Uterus (tissue), 3 donors: ENCODE measurements at regions not wholly inside any gene's neighbourhood (a gene's known extent, or its start where the extent isn't known, plus 50 kb on each side); places are given as distances from the start of the nearest gene placed in this dataset.

Experiments used
- DNase-seq, 2 donors: peaks; one replicate each; pipeline ENCODE4 v3.0.0-alpha.2; 2019 to 2020
- H3K27ac ChIP-seq, 2 donors: fragments of 200-600 bp; sonication (generic); 1 replicate in 1 of 2; 2 replicates in 1 of 2; pipeline ENCODE4 v1.5.1; 2016 to 2018
- H3K27me3 ChIP-seq, 2 donors: fragments of 200-600 bp; sonication (generic); one replicate each; pipeline ENCODE4 v1.5.1; 2018 to 2019; ENCODE audit warnings: control low read depth in 1 of 2
- H3K36me3 ChIP-seq, 2 donors: fragments of 200-600 bp; sonication (generic); one replicate each; pipeline ENCODE4 v1.5.1; 2019; ENCODE audit warnings: control low read depth in 1 of 2
- H3K4me1 ChIP-seq, 2 donors: fragments of 200-600 bp; sonication (generic); one replicate each; pipeline ENCODE4 v1.5.1; 2018 to 2019; ENCODE audit warnings: control low read depth in 1 of 2
- H3K4me3 ChIP-seq, 2 donors: fragments of 200-600 bp; sonication (generic); 1 replicate in 1 of 2; 2 replicates in 1 of 2; pipeline ENCODE4 v1.5.1; 2018 to 2019; ENCODE audit warnings: mild to moderate bottlenecking in 1 of 2
- H3K9me3 ChIP-seq, 2 donors: fragments of 200-600 bp; sonication (generic); one replicate each; pipeline ENCODE4 v1.5.1; 2019; ENCODE audit warnings: control low read depth in 1 of 2
- CTCF ChIP-seq, 4 experiments: fragments of 200-600 bp in 2 of 4; fragments of 450-650 bp in 2 of 4; sonication (generic) in 2 of 4; IDR thresholded peaks; one replicate each; pipeline ENCODE4 v1.5.1; 2016 to 2019; ENCODE audit warnings: antibody characterized with exemption in 4 of 4, mild to moderate bottlenecking in 2 of 4, moderate library complexity in 1 of 4
- POLR2A ChIP-seq, 2 donors: fragments of 450-650 bp; IDR thresholded peaks; one replicate each; pipeline ENCODE4 v1.6.1; 2016; ENCODE audit warnings: antibody characterized with exemption in 2 of 2, mild to moderate bottlenecking in 1 of 2, moderate library complexity in 1 of 2
- intact Hi-C: fragments of 100-400 bp; cut with DNase I; formaldehyde crosslinking; loops from one replicate; pipeline ENCODE4 v1.15.1; 2023; ENCODE audit warnings: low total_unique reads
- donor health status: DM: yes; HTN: yes; CAD: no.

GRCh38 chr18:9009703-9010488, 92.6 kb upstream of the NDUFV2 start:
- no peaks in the 10 kb centered on the region for H3K4me1 ChIP-seq
- DNase-seq: no peak
- H3K36me3 ChIP-seq: no peaks in the 10 kb centered on the region
- no peak overlapping the region for H3K27ac ChIP-seq
- no peaks in the 10 kb centered on the region for H3K27me3 ChIP-seq
- H3K9me3 ChIP-seq: no peaks in the 10 kb centered on the region
- no peak overlapping the region for H3K4me3 ChIP-seq
- TF ChIP-seq POLR2A (IDR thresholded peaks at IDR 0.05) (no peak), CTCF (IDR thresholded peaks at IDR 0.05) (no peak)
- intact Hi-C loops: no loop called here

- intact Hi-C loops: no loop called here
- no peaks in the 10 kb centered on the region for H3K9me3 ChIP-seq
- no peak for DNase-seq
- H3K27ac ChIP-seq: no peak overlapping the region
- no peaks in the 10 kb centered on the region for H3K4me1 ChIP-seq
- TF ChIP-seq CTCF (IDR thresholded peaks at IDR 0.05) (no peak), POLR2A (IDR thresholded peaks at IDR 0.05) (no peak)
- H3K4me3 ChIP-seq: no peak overlapping the region
- H3K27me3 ChIP-seq: no peaks in the 10 kb centered on the region
- H3K36me3 ChIP-seq: no peaks in the 10 kb centered on the region
Measured at GRCh38 chr18:9011431-9011830, 91.1 kb upstream of the NDUFV2 start.

- Histone ChIP-seq H3K4me3 (no peak overlapping the region), H3K27me3 (no peaks in the 10 kb centered on the region), H3K9me3 (peaks cover 0 to 5% of the 10 kb centered on the region in 2 donors), H3K36me3 (no peaks in the 10 kb centered on the region), H3K4me1 (peaks cover 0 to 4% of the 10 kb centered on the region in 2 donors), H3K27ac (no peak overlapping the region)
- intact Hi-C loops: no loop called here
- DNase-seq: no peak
- no peak for TF ChIP-seq CTCF (IDR thresholded peaks at IDR 0.05)
- TF ChIP-seq POLR2A (IDR thresholded peaks at IDR 0.05): no peak
Measured at GRCh38 chr18:9013926-9014373, 88.5 kb upstream of the NDUFV2 start.

GRCh38 chr18:9015689-9016088, 86.8 kb upstream of the NDUFV2 start:
- no peak overlapping the region for H3K4me3 ChIP-seq
- no peaks in the 10 kb centered on the region for H3K36me3 ChIP-seq
- peaks cover 0 to 6% of the 10 kb centered on the region in 2 donors for H3K9me3 ChIP-seq
- DNase-seq: no peak
- H3K27ac ChIP-seq: no peak overlapping the region
- TF ChIP-seq POLR2A (IDR thresholded peaks at IDR 0.05) (no peak), CTCF (IDR thresholded peaks at IDR 0.05) (no peak)
- H3K27me3 ChIP-seq: no peaks in the 10 kb centered on the region
- intact Hi-C loops: no loop called here
- H3K4me1 ChIP-seq: peaks cover 0 to 4% of the 10 kb centered on the region in 2 donors

GRCh38 chr18:9016633-9017166, 85.8 kb upstream of the NDUFV2 start:
- DNase-seq: no peak
- intact Hi-C loops: no loop called here
- Histone ChIP-seq H3K4me1 (peaks cover 0 to 4% of the 10 kb centered on the region in 2 donors), H3K36me3 (no peaks in the 10 kb centered on the region), H3K9me3 (peaks cover 0 to 6% of the 10 kb centered on the region in 2 donors), H3K27me3 (no peaks in the 10 kb centered on the region), H3K27ac (peak overlapping the region; percentile 38 to 80), H3K4me3 (no peak overlapping the region)
- no peak for TF ChIP-seq CTCF (IDR thresholded peaks at IDR 0.05)
- no peak for TF ChIP-seq POLR2A (IDR thresholded peaks at IDR 0.05)
